ENCODE measurements at regions not wholly inside any gene's neighbourhood (a gene's known extent, or its start where the extent isn't known, plus 50 kb on each side); places are given as distances from the start of the nearest gene placed in this dataset.

DNA sequence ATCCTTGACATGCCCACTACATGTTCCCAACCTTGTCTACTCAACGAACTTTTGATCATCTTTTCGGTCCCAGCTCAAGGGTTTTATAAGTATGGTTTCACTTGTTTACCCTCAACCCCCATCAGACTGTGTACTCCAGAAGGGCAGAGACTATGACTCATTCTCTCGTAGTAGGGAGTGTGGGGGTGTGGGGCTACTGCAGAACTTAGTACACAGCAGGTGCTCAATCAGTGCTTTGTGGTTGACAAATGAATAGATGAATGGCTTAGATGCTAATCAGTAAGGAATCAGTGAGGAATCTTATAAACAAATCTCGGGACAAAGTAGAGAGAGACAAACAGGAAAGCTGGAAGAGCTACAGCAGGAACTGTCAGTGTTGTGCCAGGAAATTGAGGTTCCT is 151.7 kb upstream of the PLET1 start:
- in situ Hi-C loops (cut with MboI; ENCODE audit: low sequenced_read_pairs), result no loop called here

More for the DNA sequence above, 151.7 kb upstream of the PLET1 start:
- H2BK20ac ChIP-seq (ENCODE audit: low read depth, low read length), result no peak overlapping the region
- H3K27me3 ChIP-seq (ENCODE audit: control insufficient read depth, insufficient read depth, low read length), result peaks cover 11% of the 10 kb centered on the region
- ATAC-seq (ENCODE audit: low read depth) (no peak), DNase-seq (no peak)
- H4K8ac ChIP-seq (ENCODE audit: low read depth in 2 of 2, low read length in 2 of 2), result no peak overlapping the region
- TF ChIP-seq MAZ (IDR thresholded peaks at IDR 0.05; ENCODE audit: borderline replicate concordance, low read depth, low read length), result no peak
- no peak for TF ChIP-seq BHLHE40 (IDR thresholded peaks at IDR 0.05; ENCODE audit: low read depth, low read length)
- TF ChIP-seq, protein P1, sequence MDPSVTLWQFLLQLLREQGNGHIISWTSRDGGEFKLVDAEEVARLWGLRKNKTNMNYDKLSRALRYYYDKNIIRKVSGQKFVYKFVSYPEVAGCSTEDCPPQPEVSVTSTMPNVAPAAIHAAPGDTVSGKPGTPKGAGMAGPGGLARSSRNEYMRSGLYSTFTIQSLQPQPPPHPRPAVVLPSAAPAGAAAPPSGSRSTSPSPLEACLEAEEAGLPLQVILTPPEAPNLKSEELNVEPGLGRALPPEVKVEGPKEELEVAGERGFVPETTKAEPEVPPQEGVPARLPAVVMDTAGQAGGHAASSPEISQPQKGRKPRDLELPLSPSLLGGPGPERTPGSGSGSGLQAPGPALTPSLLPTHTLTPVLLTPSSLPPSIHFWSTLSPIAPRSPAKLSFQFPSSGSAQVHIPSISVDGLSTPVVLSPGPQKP (IDR thresholded peaks at IDR 0.05; ENCODE audit: borderline replicate concordance, low read depth, low read length), result no peak
- TF ChIP-seq CHD1 (IDR thresholded peaks at IDR 0.05; ENCODE audit: low read depth, low read length), result no peak
- TF ChIP-seq SMC3 (IDR thresholded peaks at IDR 0.05; ENCODE audit: low read depth, low read length), result no peak
- TF ChIP-seq MXI1 (IDR thresholded peaks at IDR 0.05; ENCODE audit: borderline replicate concordance, low read depth, low read length), result no peak
- no peak for TF ChIP-seq RAD21 (IDR thresholded peaks at IDR 0.05; ENCODE audit: low read length)
- TF ChIP-seq, protein P2, sequence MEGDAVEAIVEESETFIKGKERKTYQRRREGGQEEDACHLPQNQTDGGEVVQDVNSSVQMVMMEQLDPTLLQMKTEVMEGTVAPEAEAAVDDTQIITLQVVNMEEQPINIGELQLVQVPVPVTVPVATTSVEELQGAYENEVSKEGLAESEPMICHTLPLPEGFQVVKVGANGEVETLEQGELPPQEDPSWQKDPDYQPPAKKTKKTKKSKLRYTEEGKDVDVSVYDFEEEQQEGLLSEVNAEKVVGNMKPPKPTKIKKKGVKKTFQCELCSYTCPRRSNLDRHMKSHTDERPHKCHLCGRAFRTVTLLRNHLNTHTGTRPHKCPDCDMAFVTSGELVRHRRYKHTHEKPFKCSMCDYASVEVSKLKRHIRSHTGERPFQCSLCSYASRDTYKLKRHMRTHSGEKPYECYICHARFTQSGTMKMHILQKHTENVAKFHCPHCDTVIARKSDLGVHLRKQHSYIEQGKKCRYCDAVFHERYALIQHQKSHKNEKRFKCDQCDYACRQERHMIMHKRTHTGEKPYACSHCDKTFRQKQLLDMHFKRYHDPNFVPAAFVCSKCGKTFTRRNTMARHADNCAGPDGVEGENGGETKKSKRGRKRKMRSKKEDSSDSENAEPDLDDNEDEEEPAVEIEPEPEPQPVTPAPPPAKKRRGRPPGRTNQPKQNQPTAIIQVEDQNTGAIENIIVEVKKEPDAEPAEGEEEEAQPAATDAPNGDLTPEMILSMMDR (conservative IDR thresholded peaks at IDR 0.05; ENCODE audit: low read depth, low read length), result no peak
- no peak for TF ChIP-seq NFE2L2 (IDR thresholded peaks at IDR 0.05; ENCODE audit: low read depth, low read length)
- TF ChIP-seq FOS (IDR thresholded peaks at IDR 0.05; ENCODE audit: low read depth, low read length), result no peak
- TF ChIP-seq RFX5 (IDR thresholded peaks at IDR 0.05; ENCODE audit: low read depth, low read length), result no peak
- H3K27ac ChIP-seq (ENCODE audit: insufficient read depth, low read length), result no peak overlapping the region
- peaks cover 2% of the 10 kb centered on the region; the same call in 1 of the 2 replicates for H3K9me3 ChIP-seq (ENCODE audit: control insufficient read depth, insufficient read depth, low read length)
- H3K56ac ChIP-seq (ENCODE audit: extremely low read depth, insufficient read depth, low read length), result no peak overlapping the region
- H3K4me3 ChIP-seq (ENCODE audit: insufficient read depth, low read depth, low read length), result no peak overlapping the region
- H3K4me2 ChIP-seq (ENCODE audit: low read depth, low read length), result no peak overlapping the region
- no peaks in the 10 kb centered on the region for H3K4me1 ChIP-seq (ENCODE audit: control insufficient read depth, insufficient read depth, low read length)
- no peak overlapping the region for H4K5ac ChIP-seq (ENCODE audit: low read depth, low read length)
- H2BK120ac ChIP-seq (ENCODE audit: low read depth, low read length), result no peak overlapping the region
- no peaks in the 10 kb centered on the region for H3K79me1 ChIP-seq (ENCODE audit: low read depth in 1 of 2, low read length in 2 of 2)
- CTCF ChIA-PET, result no interaction called here
- POLR2A ChIA-PET (ENCODE audit: unreplicated experiment), result no interaction called here
- H2BK15ac ChIP-seq (ENCODE audit: low read depth, low read length), result no peak overlapping the region
- dilution Hi-C loops (cut with HindIII; ENCODE audit: low sequenced_read_pairs, unreplicated experiment), result no loop called here
- no peak overlapping the region for H3K23ac ChIP-seq (ENCODE audit: low read depth, low read length)
- H2AK5ac ChIP-seq (ENCODE audit: low read depth, low read length), result no peak overlapping the region
- no peak overlapping the region for H4K91ac ChIP-seq (ENCODE audit: insufficient read depth, low read depth, low read length)
- H3K9me1 ChIP-seq (ENCODE audit: insufficient read depth, low read length), result no peaks in the 10 kb centered on the region
- H4K20me1 ChIP-seq (ENCODE audit: insufficient read depth, low read length), result no peaks in the 10 kb centered on the region
- H3K36me3 ChIP-seq (ENCODE audit: control insufficient read depth, insufficient read depth, low read length), result no peaks in the 10 kb centered on the region
- no CpG with 5 or more reads among the region's 4 CpGs for WGBS, 2 experiments (ENCODE audit: extremely low coverage in 2 of 2, insufficient read length in 1 of 2)
- no peak overlapping the region for H3K4ac ChIP-seq (ENCODE audit: low read depth, low read length)
- H3K14ac ChIP-seq (replicated peaks; ENCODE audit: low read depth, low read length), result no peak overlapping the region
- H2AK9ac ChIP-seq (replicated peaks; ENCODE audit: low read depth, low read length, poor library complexity), result no peak overlapping the region
- no peak overlapping the region for H3K9ac ChIP-seq (ENCODE audit: low read depth, low read length)
- H2AFZ ChIP-seq (replicated peaks; ENCODE audit: low read length, poor library complexity), result no peak overlapping the region
- H2BK5ac ChIP-seq (ENCODE audit: low read depth, low read length, poor library complexity, severe bottlenecking), result no peak overlapping the region
- intact Hi-C loops (cut with micrococcal nuclease), result no loop called here
- H3K18ac ChIP-seq (ENCODE audit: low read depth, low read length), result no peak overlapping the region
- no TSS peak for BruUV-seq (replicated peaks)
